ENCODE measurements at regions not wholly inside any gene's neighbourhood (a gene's known extent, or its start where the extent isn't known, plus 50 kb on each side); places are given as distances from the start of the nearest gene placed in this dataset.

- no peak for DNase-seq
- Histone ChIP-seq H3K79me2 (ENCODE audit: control insufficient read depth, insufficient read depth, low read length) (no peaks in the 10 kb centered on the region), H2AFZ (ENCODE audit: insufficient read depth, low read depth, low read length, poor library complexity, severe bottlenecking) (no peak overlapping the region), H3K4me2 (replicated peaks; ENCODE audit: low read depth, low read length, poor library complexity, severe bottlenecking) (no peak overlapping the region), H4K20me1 (ENCODE audit: control insufficient read depth, insufficient read depth, low read length, poor library complexity, severe bottlenecking) (no peaks in the 10 kb centered on the region), H3K36me3 (replicated peaks in 1 of 2; ENCODE audit: control extremely low read depth in 1 of 2, control insufficient read depth in 1 of 2, extremely low read depth in 1 of 2, insufficient read depth in 2 of 2, low read length in 1 of 2) (no peaks in the 10 kb centered on the region), H3K9ac (ENCODE audit: low read length) (no peak overlapping the region), H3K27me3 (replicated peaks in 1 of 4; ENCODE audit: control extremely low read depth in 1 of 4, control insufficient read depth in 3 of 4, insufficient read depth in 4 of 4, low read length in 3 of 4) (peaks cover 0 to 4% (median 0%) of the 10 kb centered on the region in 4 experiments), H3K27ac (ENCODE audit: low read length in 2 of 2) (no peak overlapping the region), H3K4me3 (ENCODE audit: control extremely low read depth in 1 of 5, extremely low read depth in 1 of 5, insufficient read depth in 1 of 5, low read depth in 2 of 5, low read length in 4 of 5) (no peak overlapping the region), H3K4me1 (ENCODE audit: control insufficient read depth in 2 of 2, insufficient read depth in 2 of 2, low read length in 2 of 2) (no peaks in the 10 kb centered on the region), H3K9me3 (ENCODE audit: control extremely low read depth in 1 of 3, control insufficient read depth in 2 of 3, insufficient read depth in 1 of 3, low read length in 2 of 3) (no peaks in the 10 kb centered on the region)
- no peak for ATAC-seq (ENCODE audit: low read depth)
- Mint-ChIP-seq H3K27ac (no peak overlapping the region), H3K9me3 (ENCODE audit: insufficient read depth) (no peaks in the 10 kb centered on the region), H3K4me1 (no peaks in the 10 kb centered on the region), H3K27me3 (no peaks in the 10 kb centered on the region), H3K4me3 (no peak overlapping the region)
- ChIA-PET POLR2A (no interaction called here), CTCF (no interaction called here)
- intact Hi-C loops (cut with micrococcal nuclease) = no loop called here
- TF ChIP-seq CTCF (IDR thresholded peaks at IDR 0.05) (no peak), EZH2 (IDR thresholded peaks at IDR 0.05; ENCODE audit: borderline replicate concordance, insufficient read depth, low read depth, low read length, poor library complexity, severe bottlenecking) (no peak)
- no CpG with 5 or more reads among the region's 1 CpG for WGBS (ENCODE audit: insufficient coverage)
Observed at GRCh38 chr14:55979781-55980180, 138.4 kb upstream of the PELI2 start.

GRCh38 chr14:55980970-55981369, 137.2 kb upstream of the PELI2 start:
- H3K4me1 Mint-ChIP-seq = no peaks in the 10 kb centered on the region
- H3K9me3 ChIP-seq (ENCODE audit: control extremely low read depth in 1 of 3, control insufficient read depth in 2 of 3, insufficient read depth in 1 of 3, low read length in 2 of 3) = no peaks in the 10 kb centered on the region
- no peak overlapping the region for H3K9ac ChIP-seq (ENCODE audit: low read length)
- no peak overlapping the region for H3K27ac ChIP-seq (ENCODE audit: low read length in 2 of 2)
- H3K27me3 ChIP-seq (replicated peaks in 1 of 4; ENCODE audit: control extremely low read depth in 1 of 4, control insufficient read depth in 3 of 4, insufficient read depth in 4 of 4, low read length in 3 of 4) = peaks cover 0 to 4% (median 0%) of the 10 kb centered on the region in 4 experiments
- H3K27ac Mint-ChIP-seq = no peak overlapping the region
- H3K4me3 Mint-ChIP-seq = no peak overlapping the region
- no peak overlapping the region for H3K4me2 ChIP-seq (replicated peaks; ENCODE audit: low read depth, low read length, poor library complexity, severe bottlenecking)
- H3K36me3 ChIP-seq (replicated peaks in 1 of 2; ENCODE audit: control extremely low read depth in 1 of 2, control insufficient read depth in 1 of 2, extremely low read depth in 1 of 2, insufficient read depth in 2 of 2, low read length in 1 of 2) = no peaks in the 10 kb centered on the region
- H2AFZ ChIP-seq (ENCODE audit: insufficient read depth, low read depth, low read length, poor library complexity, severe bottlenecking) = no peak overlapping the region
- H4K20me1 ChIP-seq (ENCODE audit: control insufficient read depth, insufficient read depth, low read length, poor library complexity, severe bottlenecking) = no peaks in the 10 kb centered on the region
- H3K4me1 ChIP-seq (ENCODE audit: control insufficient read depth in 2 of 2, insufficient read depth in 2 of 2, low read length in 2 of 2) = no peaks in the 10 kb centered on the region
- no peak for DNase-seq
- intact Hi-C loops (cut with micrococcal nuclease) = no loop called here
- POLR2A ChIA-PET = no interaction called here
- peaks cover 3% of the 10 kb centered on the region for H3K27me3 Mint-ChIP-seq
- CTCF ChIA-PET = no interaction called here
- TF ChIP-seq EZH2 (IDR thresholded peaks at IDR 0.05; ENCODE audit: borderline replicate concordance, insufficient read depth, low read depth, low read length, poor library complexity, severe bottlenecking) (no peak), CTCF (IDR thresholded peaks at IDR 0.05) (no peak)
- no peaks in the 10 kb centered on the region for H3K9me3 Mint-ChIP-seq (ENCODE audit: insufficient read depth)
- H3K4me3 ChIP-seq (ENCODE audit: control extremely low read depth in 1 of 5, extremely low read depth in 1 of 5, insufficient read depth in 1 of 5, low read depth in 2 of 5, low read length in 4 of 5) = no peak overlapping the region
- no peak for ATAC-seq (ENCODE audit: low read depth)
- no peaks in the 10 kb centered on the region for H3K79me2 ChIP-seq (ENCODE audit: control insufficient read depth, insufficient read depth, low read length)

Data from B cell (primary cell).